Activated CD4-positive, alpha-beta T cell treated with anti-CD3 and anti-CD28 coated beads, Interleukin-2, amount 10 ng/mL, durations not matched to agents 24 days and 14 days (primary cell): ENCODE measurements at regions not wholly inside any gene's neighbourhood (a gene's known extent, or its start where the extent isn't known, plus 50 kb on each side); places are given as distances from the start of the nearest gene placed in this dataset.

Experiments used
- DNase-seq: peaks from one replicate; pipeline ENCODE4 v3.0.0; 2022
- H3K27ac Mint-ChIP-seq: one replicate; pipeline ENCODE4 v1.8.0; 2022; ENCODE audit warnings: mild to moderate bottlenecking, mixed read lengths
- H3K27me3 Mint-ChIP-seq: one replicate; pipeline ENCODE4 v1.8.0; 2022; ENCODE audit warnings: mixed read lengths
- H3K36me3 Mint-ChIP-seq: one replicate; pipeline ENCODE4 v1.8.0; 2022; ENCODE audit warnings: low read depth, mild to moderate bottlenecking, mixed read lengths
- H3K4me1 Mint-ChIP-seq: one replicate; pipeline ENCODE4 v1.8.0; 2021; ENCODE audit warnings: mixed read lengths
- H3K4me3 Mint-ChIP-seq: one replicate; pipeline ENCODE4 v1.8.0; 2022; ENCODE audit warnings: mild to moderate bottlenecking, moderate library complexity, mixed read lengths
- H3K9me3 Mint-ChIP-seq: one replicate; pipeline ENCODE4 v1.8.0; 2021; ENCODE audit warnings: mixed read lengths
- intact Hi-C: fragments of 100-400 bp; cut with micrococcal nuclease; formaldehyde crosslinking; loops from one replicate; pipeline ENCODE4 v1.15.1; 2023

DNA sequence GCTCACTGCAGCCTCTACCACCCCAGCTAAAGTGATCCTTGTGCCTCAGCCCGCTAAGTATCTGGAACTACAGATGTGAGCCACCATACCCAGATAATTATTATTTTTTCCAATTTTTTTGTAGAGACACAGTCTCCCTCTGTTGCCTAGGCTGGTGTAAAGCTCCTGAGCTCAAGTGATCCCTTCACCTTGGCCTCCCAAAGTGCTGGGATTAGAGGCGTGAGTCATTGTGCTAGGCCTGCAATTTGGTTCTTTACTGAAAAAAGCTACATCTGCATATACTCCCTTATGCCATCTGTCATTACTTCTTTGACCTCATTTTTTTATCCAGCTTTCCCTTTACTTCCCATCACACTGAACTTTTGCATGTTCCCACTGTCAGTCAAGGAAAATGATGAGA, 2012.4 kb upstream of the IGFBP7 start:
- Mint-ChIP-seq H3K4me3 (no peak overlapping the region), H3K9me3 (no peaks in the 10 kb centered on the region), H3K27ac (no peak overlapping the region), H3K27me3 (no peaks in the 10 kb centered on the region), H3K36me3 (no peaks in the 10 kb centered on the region), H3K4me1 (no peaks in the 10 kb centered on the region)
- intact Hi-C loops, result no loop called here
- no peak for DNase-seq

DNA sequence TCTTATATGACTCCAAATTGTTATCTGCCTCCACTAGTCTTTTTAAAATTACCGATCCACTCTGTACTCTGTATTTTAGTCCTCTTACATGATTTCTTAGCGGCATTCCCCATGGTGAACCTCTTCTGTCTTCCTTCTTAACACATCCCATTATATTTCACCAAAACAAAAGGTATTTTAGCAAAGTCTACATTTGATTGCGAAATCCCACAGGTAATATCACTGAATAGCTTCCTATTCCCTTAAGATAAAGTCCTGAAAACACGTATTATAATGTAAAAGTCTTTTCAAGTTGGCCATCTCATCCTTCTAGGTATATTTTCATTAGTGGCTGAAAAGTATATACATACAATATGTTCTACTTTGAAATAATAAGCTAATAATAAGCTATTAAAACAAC, 2016.0 kb upstream of the IGFBP7 start:
- Mint-ChIP-seq H3K36me3 (no peaks in the 10 kb centered on the region), H3K27ac (no peak overlapping the region), H3K4me1 (no peaks in the 10 kb centered on the region), H3K9me3 (no peaks in the 10 kb centered on the region), H3K4me3 (no peak overlapping the region), H3K27me3 (no peaks in the 10 kb centered on the region)
- intact Hi-C loops, result no loop called here
- DNase-seq, result no peak

DNA sequence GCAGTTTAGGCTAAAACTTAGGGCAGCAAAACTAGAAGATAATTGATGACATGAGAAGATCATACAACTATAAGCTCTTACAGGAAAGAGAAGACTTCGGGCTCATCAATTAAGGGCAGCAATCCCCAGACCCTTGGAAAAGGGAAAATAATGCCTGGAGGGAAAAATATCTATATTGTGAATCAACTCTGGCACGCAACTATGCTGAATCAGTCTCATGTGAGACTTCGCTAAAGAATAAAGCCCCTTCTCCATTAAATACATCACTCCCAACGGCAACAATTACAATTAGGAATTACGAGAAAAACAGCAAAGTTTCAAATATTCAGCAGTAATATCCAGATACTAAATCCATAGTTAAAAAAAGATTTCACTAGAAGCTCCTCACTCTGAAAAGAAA, 2016.8 kb upstream of the IGFBP7 start:
- no peak for DNase-seq
- no peak overlapping the region for H3K27ac Mint-ChIP-seq
- no peaks in the 10 kb centered on the region for H3K36me3 Mint-ChIP-seq
- no peaks in the 10 kb centered on the region for H3K9me3 Mint-ChIP-seq
- no peaks in the 10 kb centered on the region for H3K27me3 Mint-ChIP-seq
- H3K4me1 Mint-ChIP-seq, result no peaks in the 10 kb centered on the region
- H3K4me3 Mint-ChIP-seq, result no peak overlapping the region
- intact Hi-C loops, result no loop called here

DNA sequence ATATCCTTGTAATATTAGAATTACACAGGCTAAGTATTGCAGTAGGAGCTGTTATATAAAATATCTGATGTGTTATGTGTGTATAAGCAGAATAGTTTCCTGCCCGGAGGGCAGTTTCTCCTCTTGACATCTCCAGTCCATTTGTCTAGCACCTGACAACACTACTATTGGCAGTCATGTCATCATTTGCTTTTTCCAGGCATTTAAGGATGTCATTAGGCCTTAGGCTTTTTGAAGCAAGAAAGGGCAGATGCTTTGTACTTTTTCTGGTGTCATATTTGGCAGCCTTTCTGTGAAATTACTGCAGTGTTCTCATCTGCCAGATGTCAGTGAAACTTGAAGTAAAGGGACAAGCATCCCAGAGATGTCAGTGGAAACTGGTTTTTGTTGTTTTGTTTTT, 2017.6 kb upstream of the IGFBP7 start:
- Mint-ChIP-seq H3K4me1 (no peaks in the 10 kb centered on the region), H3K27me3 (no peaks in the 10 kb centered on the region), H3K27ac (no peak overlapping the region)

DNA sequence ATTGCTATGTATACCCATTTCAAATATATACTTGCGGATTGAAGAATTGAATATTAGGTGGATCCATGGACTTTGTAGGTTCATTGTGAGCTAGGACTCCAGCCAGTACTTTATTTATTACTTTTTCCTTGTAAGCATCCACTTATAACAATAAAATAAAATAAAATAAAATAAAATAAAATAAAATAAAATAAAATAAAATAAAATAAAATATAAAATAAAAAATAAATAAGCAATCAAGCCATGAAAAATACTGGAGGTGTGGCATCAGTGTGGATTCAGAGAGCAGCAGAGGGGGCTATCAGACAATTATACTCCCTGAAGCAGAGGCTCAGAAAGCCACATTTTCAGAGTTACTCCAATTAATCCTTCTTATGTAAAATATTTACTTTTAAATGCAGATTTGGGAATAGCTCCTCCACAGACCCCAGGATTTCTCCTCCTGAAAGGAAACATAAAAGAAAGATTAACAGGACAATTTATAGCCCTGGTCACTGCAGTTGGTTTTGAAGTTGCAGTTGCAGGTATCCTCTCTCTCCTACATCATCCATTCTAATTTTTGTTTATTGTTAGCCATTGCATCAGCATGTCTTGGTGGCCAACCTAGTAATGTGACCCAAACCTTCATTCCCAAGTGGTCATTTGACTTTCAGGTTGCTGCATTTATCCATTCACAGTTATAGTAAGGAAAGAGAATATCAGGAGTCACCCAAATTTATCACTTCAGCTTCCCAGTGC, 2025.2 kb upstream of the IGFBP7 start:
- Mint-ChIP-seq H3K27me3 (no peaks in the 10 kb centered on the region), H3K9me3 (no peaks in the 10 kb centered on the region), H3K27ac (no peak overlapping the region), H3K4me1 (no peaks in the 10 kb centered on the region), H3K4me3 (no peak overlapping the region), H3K36me3 (no peaks in the 10 kb centered on the region)
- no peak for DNase-seq
- intact Hi-C loops, result no loop called here

More for the DNA sequence above, 2017.6 kb upstream of the IGFBP7 start:
- no peaks in the 10 kb centered on the region for H3K9me3 Mint-ChIP-seq
- intact Hi-C loops, result no loop called here
- no peaks in the 10 kb centered on the region for H3K36me3 Mint-ChIP-seq
- no peak for DNase-seq
- no peak overlapping the region for H3K4me3 Mint-ChIP-seq

DNA sequence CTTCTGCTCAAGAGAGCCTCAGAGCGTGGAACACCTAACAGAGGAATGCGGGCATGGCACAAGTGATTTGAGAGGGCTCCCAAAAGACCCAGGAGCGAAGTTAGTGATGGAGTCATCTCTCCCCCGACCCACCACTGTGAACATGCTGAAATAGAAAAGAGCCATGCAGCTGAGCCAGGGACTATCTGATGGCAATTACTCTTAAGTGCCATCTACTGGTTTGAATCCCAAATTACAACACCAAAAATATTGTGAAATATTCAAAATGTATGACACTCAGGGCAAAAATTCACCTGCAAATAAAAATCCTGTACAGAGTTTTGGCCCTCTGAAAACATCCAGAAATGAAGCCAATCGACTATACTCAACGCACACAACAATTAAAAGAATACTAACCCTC, 2038.9 kb upstream of the ADGRL3 start:
- Mint-ChIP-seq H3K27me3 (no peaks in the 10 kb centered on the region), H3K9me3 (peaks cover 8% of the 10 kb centered on the region), H3K27ac (no peak overlapping the region), H3K4me3 (no peak overlapping the region), H3K4me1 (no peaks in the 10 kb centered on the region), H3K36me3 (no peaks in the 10 kb centered on the region)
- DNase-seq, result no peak
- intact Hi-C loops, result no loop called here

DNA sequence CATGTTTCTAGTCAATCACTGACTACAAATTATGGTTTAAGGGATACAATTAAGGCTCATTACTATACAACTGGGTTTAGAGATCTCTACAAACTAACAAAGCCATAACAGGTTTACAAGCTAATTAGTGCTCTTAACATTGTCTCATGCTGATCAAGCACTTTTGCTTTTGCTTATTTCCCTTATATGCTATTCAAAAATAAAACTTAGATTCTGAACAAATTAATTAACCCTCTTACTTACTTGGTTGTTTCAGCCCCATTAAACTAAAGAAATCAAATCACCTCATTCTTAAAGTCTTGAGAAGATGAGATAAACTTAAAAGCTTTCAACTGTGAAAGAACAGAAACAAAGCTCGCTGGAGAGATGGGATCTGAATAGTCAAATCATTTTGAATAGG, 2024.5 kb upstream of the ADGRL3 start:
- Mint-ChIP-seq H3K4me1 (no peaks in the 10 kb centered on the region), H3K36me3 (no peaks in the 10 kb centered on the region), H3K27ac (no peak overlapping the region), H3K27me3 (no peaks in the 10 kb centered on the region), H3K9me3 (peaks cover 3% of the 10 kb centered on the region), H3K4me3 (no peak overlapping the region)
- intact Hi-C loops, result no loop called here
- DNase-seq, result no peak

DNA sequence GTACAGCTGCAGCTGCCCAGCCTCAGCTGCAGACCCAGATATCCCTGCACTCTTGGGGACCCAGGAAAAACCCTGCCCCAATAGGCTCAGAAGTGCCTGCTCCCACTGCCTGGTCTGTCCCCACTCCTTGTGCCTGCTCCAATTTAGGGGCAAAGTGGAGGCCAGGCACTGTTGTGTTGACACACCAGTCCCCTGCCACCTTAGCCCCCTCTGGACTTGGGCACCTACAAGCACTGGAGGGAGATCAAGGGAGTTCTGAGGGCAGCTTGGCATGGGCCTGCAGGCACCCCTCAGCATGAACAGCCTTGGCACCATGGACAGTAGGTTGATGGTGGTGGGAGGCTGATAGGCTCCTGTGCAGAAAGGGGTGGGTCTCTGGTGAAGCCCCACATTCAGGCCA, 2020.8 kb upstream of the ADGRL3 start:
- intact Hi-C loops, result no loop called here
- Mint-ChIP-seq H3K4me3 (no peak overlapping the region), H3K9me3 (peaks cover 6% of the 10 kb centered on the region), H3K27me3 (no peaks in the 10 kb centered on the region), H3K27ac (no peak overlapping the region), H3K4me1 (no peaks in the 10 kb centered on the region), H3K36me3 (no peaks in the 10 kb centered on the region)
- no peak for DNase-seq

DNA sequence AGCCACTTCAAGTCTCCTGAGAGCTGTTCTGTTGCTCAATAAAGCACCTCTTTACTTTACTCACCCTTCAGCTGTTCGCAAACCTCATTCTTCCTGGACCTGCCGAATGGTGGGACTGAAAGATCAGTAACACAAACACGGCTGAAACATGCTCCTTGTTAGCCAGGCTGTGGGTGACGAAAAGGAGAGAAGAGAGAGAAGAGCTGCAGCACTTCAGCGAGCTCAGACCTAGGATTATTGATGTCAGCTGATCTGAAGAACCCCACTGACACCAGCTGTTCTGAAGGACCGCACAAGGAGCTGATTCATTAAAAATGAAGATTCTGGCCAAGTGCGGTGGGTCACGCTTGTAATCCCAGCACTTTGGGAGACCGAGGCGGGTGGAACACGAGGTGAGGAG, 2020.0 kb upstream of the ADGRL3 start:
- Mint-ChIP-seq H3K4me3 (no peak overlapping the region), H3K27ac (no peak overlapping the region), H3K36me3 (no peaks in the 10 kb centered on the region), H3K27me3 (no peaks in the 10 kb centered on the region), H3K4me1 (no peaks in the 10 kb centered on the region), H3K9me3 (peaks cover 6% of the 10 kb centered on the region)
- DNase-seq, result no peak
- intact Hi-C loops, result no loop called here

DNA sequence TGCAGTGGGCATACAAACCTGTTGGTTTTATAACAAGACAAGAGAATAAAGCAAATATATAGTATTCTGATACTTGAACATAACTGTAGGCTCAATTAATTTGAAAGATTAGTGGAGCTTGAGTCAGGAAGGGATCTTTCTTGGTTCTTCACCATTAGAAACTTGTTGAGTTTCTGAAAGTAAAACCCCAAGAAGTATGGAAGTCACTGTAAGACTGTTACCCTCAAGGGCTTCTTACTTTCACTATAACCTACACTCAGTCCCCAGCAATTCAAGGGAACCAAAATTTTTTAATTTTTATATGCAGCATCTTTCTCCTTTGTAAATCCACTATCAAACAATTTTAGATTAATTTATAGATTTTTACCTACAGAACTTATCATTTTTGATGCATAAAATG, 2019.2 kb upstream of the ADGRL3 start:
- H3K27ac Mint-ChIP-seq, result no peak overlapping the region
- H3K4me1 Mint-ChIP-seq, result no peaks in the 10 kb centered on the region
- intact Hi-C loops, result no loop called here
- no peaks in the 10 kb centered on the region for H3K36me3 Mint-ChIP-seq
- H3K4me3 Mint-ChIP-seq, result no peak overlapping the region
- H3K9me3 Mint-ChIP-seq, result peaks cover 6% of the 10 kb centered on the region
- DNase-seq, result no peak
- no peaks in the 10 kb centered on the region for H3K27me3 Mint-ChIP-seq

DNA sequence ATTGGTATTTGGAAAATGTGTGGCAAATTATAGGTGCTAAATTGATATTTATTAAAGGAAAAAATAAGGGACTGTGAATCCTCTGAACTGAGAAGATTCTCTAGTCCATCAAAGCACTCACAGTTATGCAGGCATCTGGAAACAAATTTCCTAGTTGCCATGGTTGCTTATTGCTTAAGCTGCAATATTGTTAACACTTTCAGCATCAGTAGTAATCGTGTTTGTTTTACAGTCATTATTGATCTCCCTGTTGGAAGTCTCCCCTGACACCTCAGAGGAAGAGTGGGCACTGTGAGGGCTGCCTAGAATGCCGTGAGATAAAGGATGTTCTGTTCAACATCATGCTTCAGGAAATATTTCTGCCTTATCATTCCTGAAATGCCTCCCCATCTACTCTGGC, 2004.3 kb upstream of the ADGRL3 start:
- H3K4me3 Mint-ChIP-seq, result no peak overlapping the region
- no peaks in the 10 kb centered on the region for H3K4me1 Mint-ChIP-seq

DNA sequence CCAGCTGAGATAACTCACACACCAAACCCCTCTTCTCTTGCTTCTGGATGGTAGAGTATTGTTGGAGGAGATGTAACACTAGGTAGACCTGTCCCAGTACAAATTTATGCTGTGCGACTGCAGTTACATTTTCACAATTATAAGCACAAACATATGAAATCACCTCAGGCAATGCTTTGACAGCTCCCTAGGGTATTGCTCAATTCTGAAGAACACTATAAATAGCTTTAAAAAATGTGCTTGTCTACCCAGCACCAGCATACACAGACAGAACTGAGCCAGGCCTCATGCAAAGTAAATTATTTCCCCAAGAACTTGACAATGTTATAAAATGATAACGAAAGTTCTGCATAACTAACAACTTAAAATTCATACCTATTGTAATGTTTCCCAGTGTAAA, 1999.1 kb upstream of the ADGRL3 start:
- Mint-ChIP-seq H3K4me3 (no peak overlapping the region), H3K27me3 (no peaks in the 10 kb centered on the region), H3K27ac (no peak overlapping the region), H3K9me3 (peaks cover 4% of the 10 kb centered on the region), H3K36me3 (no peaks in the 10 kb centered on the region), H3K4me1 (no peaks in the 10 kb centered on the region)
- no peak for DNase-seq
- intact Hi-C loops, result no loop called here

More for the DNA sequence above, 2004.3 kb upstream of the ADGRL3 start:
- Mint-ChIP-seq H3K27ac (no peak overlapping the region), H3K36me3 (no peaks in the 10 kb centered on the region), H3K27me3 (no peaks in the 10 kb centered on the region), H3K9me3 (peaks cover 2% of the 10 kb centered on the region)
- intact Hi-C loops, result no loop called here
- no peak for DNase-seq

DNA sequence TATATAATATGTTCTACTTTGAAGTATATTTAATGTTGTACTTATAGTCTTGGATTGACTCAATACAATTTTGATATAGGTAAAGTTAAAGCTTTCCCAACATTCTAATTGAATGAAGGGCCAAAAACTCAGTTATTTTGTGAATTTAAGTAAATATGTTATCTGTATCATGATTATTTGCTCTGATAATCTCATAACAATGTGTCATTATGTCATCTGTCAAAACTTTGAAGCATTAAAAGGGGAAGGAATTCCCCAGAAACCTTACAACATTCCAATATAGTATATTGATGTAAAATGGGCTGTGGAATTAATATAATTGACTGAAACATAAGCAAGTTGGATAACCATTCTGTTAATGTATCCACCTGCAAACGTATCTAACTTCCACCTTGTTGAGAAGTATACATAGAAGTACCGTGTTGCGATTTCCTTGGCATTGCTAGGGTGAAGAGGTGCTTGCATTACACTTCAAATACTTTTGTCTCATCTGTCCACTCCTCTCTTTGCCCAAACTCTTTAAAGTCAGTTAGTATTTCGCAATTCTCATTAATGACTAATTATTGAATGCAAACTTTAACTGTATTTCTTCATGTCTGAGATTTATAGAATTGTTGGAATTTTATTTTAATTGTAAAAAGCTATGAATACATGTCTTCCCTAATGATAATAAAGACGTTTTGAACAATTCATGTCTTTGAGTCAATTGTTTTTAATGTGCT, 1982.1 kb upstream of the ADGRL3 start:
- H3K4me1 Mint-ChIP-seq, result no peaks in the 10 kb centered on the region
- no peak for DNase-seq
- H3K9me3 Mint-ChIP-seq, result peaks cover 6% of the 10 kb centered on the region
- no peaks in the 10 kb centered on the region for H3K27me3 Mint-ChIP-seq
- no peak overlapping the region for H3K4me3 Mint-ChIP-seq
- intact Hi-C loops, result no loop called here
- H3K36me3 Mint-ChIP-seq, result no peaks in the 10 kb centered on the region
- H3K27ac Mint-ChIP-seq, result no peak overlapping the region

DNA sequence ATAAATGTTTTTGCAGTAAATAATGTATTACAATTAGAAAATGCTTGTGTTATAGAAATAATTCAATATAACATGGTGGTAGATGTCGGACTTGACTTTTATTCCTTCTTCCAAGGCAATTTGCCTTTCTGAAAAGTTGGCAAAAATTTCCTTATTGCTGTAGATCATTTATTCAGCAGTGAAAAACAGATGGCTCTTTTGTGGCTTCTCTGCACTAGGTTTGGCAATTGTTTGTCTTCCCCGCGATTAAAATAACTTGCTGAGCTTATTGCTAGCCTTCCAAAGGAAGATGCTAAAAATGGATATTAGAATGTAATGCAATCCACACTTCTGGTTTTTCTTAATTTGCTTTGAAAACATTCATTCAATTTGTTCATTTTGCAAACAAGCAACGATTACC, 1977.9 kb upstream of the ADGRL3 start:
- no peaks in the 10 kb centered on the region for H3K9me3 Mint-ChIP-seq
- H3K36me3 Mint-ChIP-seq, result no peaks in the 10 kb centered on the region
- intact Hi-C loops, result no loop called here
- no peak for DNase-seq
- H3K4me3 Mint-ChIP-seq, result no peak overlapping the region
- no peak overlapping the region for H3K27ac Mint-ChIP-seq
- H3K4me1 Mint-ChIP-seq, result no peaks in the 10 kb centered on the region
- H3K27me3 Mint-ChIP-seq, result no peaks in the 10 kb centered on the region
